SK-N-SH (cell line): ENCODE measurements at regions not wholly inside any gene's neighbourhood (a gene's known extent, or its start where the extent isn't known, plus 50 kb on each side); places are given as distances from the start of the nearest gene placed in this dataset.

ENCODE experiments used
- EP300 ChIP-seq, 2 experiments: IDR thresholded peaks; 2 replicates each; pipeline versions ENCODE4 v1.4.0 to v1.6.1; 2012; ENCODE audit warnings: borderline replicate concordance in 1 of 2, low read depth in 1 of 2, low read length in 1 of 2
- FOXJ3 ChIP-seq: sonication (generic); formaldehyde crosslinking; IDR thresholded peaks from 2 replicates; pipeline ENCODE4 v1.5.1; 2020; ENCODE audit warnings: mild to moderate bottlenecking, missing genetic modification reagents

GRCh38 chr4:156252358-156252921 lies 298.8 kb upstream of the CTSO start:
- no peak for TF ChIP-seq EP300 (IDR thresholded peaks at IDR 0.05; ENCODE audit: borderline replicate concordance in 1 of 2, low read depth in 1 of 2, low read length in 1 of 2)
- TF ChIP-seq FOXJ3 (CRISPR knock-in tag), result no peak
